Aorta (tissue), 5 donors: ENCODE measurements at regions not wholly inside any gene's neighbourhood (a gene's known extent, or its start where the extent isn't known, plus 50 kb on each side); places are given as distances from the start of the nearest gene placed in this dataset.
"Not testable (repeated sequence)": the region's sequence is repeated elsewhere in the genome, so short reads cannot be mapped to it uniquely, and the experiment has no call there.

Source experiments
- ATAC-seq: fragments of 200-7000 bp; cut with Tn5 transposase; one replicate; pipeline ENCODE4 v1.9.1; 2022; ENCODE audit warnings: moderate library complexity; ENCODE audit not compliant: low FRiP score
- DNase-seq, 2 donors: peaks; one replicate each; pipeline ENCODE4 v3.0.0-alpha.2; 2020
- H3K27ac ChIP-seq, 2 donors: one replicate each; pipeline ENCODE4 v1.5.1; 2013; ENCODE audit warnings: low read length in 2 of 2, mild to moderate bottlenecking in 2 of 2, moderate library complexity in 2 of 2, control low read depth in 1 of 2, inconsistent platforms in 1 of 2, low read depth in 1 of 2
- H3K27me3 ChIP-seq, 2 donors: one replicate each; pipeline ENCODE4 v1.6.1; 2013; ENCODE audit warnings: control low read depth in 1 of 2, low read length in 1 of 2, mild to moderate bottlenecking in 1 of 2, moderate library complexity in 1 of 2; ENCODE audit not compliant: insufficient read depth in 2 of 2, control insufficient read depth in 1 of 2
- H3K36me3 ChIP-seq, 2 donors: one replicate each; pipeline ENCODE4 v1.6.1; 2013; ENCODE audit warnings: control low read depth in 1 of 2, low read length in 1 of 2, mild to moderate bottlenecking in 1 of 2; ENCODE audit not compliant: insufficient read depth in 2 of 2, control insufficient read depth in 1 of 2
- H3K4me1 ChIP-seq, 2 donors: one replicate each; pipeline ENCODE4 v1.6.1; 2013; ENCODE audit warnings: low read length in 2 of 2, control low read depth in 1 of 2, mild to moderate bottlenecking in 1 of 2, moderate library complexity in 1 of 2; ENCODE audit not compliant: insufficient read depth in 2 of 2, control insufficient read depth in 1 of 2
- H3K4me3 ChIP-seq, 2 donors: one replicate each; pipeline ENCODE4 v1.5.1; 2013; ENCODE audit warnings: low read length in 2 of 2, control low read depth in 1 of 2, mild to moderate bottlenecking in 1 of 2
- H3K9me3 ChIP-seq: one replicate; pipeline ENCODE4 v1.6.1; 2013; ENCODE audit warnings: mild to moderate bottlenecking, low read length; ENCODE audit not compliant: control insufficient read depth
- WGBS, 2 donors: extraction: QIAGEN DNeasy Blood & Tissue Kit; methylation state at CpG; one replicate each; pipeline ENCODE4 v1.1.7; 2013; 5-methylcytosine and 5-hydroxymethylcytosine counted together
- intact Hi-C, 2 donors: fragments of 100-400 bp; cut with DNase I; formaldehyde crosslinking; loops; one replicate each; pipeline versions ENCODE4 v1.14.2 to v1.15.0; 2022
- donor health status: healthy with polysubstance abuse.
- donor health status: Bipolar disorder and iron deficiency.
- donor health status: DM: no; HTN: no; CAD: no.
- donor health status: DM: no; HTN: no; CAD: no.
- donor health status: DM: yes; HTN: yes; CAD: no.

- intact Hi-C loops: no loop called here
- no peak overlapping the region for H3K27ac ChIP-seq
- no peaks in the 10 kb centered on the region for H3K4me1 ChIP-seq
- H3K27me3 ChIP-seq: no peaks in the 10 kb centered on the region
- no peak overlapping the region for H3K4me3 ChIP-seq
- DNase-seq (no peak), ATAC-seq (no peak)
- WGBS, 2 donors: 65 to 70% methylated on average over 5 of the region's 5 CpGs
- no peaks in the 10 kb centered on the region for H3K36me3 ChIP-seq
- H3K9me3 ChIP-seq: no peaks in the 10 kb centered on the region
Measured at GRCh38 chr2:90209009-90209408, 1517.5 kb downstream of the RPIA start.

DNA sequence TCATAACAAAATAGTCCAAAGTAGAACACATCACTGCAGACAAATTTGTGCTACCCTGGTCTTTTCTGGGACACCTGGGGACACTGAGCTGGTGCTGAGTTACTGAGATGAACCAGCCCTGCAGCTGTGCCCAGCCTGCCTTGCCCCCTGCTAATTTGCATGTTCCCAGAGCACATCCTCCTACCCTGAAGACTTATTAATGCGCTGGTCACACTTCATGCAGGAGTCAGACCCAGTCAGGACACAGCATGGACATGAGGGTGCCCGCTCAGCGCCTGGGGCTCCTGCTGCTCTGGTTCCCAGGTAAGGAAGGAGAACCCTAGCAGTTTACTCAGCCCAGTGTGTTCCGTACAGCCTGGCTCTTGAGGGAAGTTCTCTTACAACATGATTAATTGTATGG lies 1518.3 kb downstream of the RPIA start:
- Histone ChIP-seq H3K36me3 (no peaks in the 10 kb centered on the region), H3K27me3 (no peaks in the 10 kb centered on the region), H3K9me3 (no peaks in the 10 kb centered on the region), H3K4me3 (no peak overlapping the region), H3K27ac (no peak overlapping the region), H3K4me1 (no peaks in the 10 kb centered on the region)
- no peak for DNase-seq
- 80 to 86% methylated on average over 4 of the region's 4 CpGs for WGBS, 2 donors
- intact Hi-C loops: no loop called here
- ATAC-seq: no peak

DNA sequence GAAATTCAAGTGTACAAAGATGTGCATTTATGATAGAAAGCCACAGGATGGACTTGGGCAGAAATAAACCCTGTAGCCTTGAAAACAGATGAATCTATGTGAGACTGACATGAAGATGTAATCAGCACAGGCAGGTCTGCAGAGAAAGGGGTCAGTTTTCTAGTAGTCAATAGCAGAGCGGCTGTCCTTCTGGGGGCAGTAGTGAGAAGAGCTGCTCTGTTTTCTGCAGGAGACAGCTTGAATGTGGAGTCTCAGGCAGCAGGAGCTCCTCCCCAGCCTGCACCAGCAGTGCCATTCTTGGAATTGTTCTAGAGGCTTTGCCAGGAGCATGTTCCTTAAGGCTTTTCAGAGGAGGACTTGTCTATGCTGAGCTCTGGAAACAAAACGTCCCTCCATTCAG lies 1524.4 kb downstream of the RPIA start:
- H3K4me1 ChIP-seq, H3K9me3 ChIP-seq, intact Hi-C loops, H3K36me3 ChIP-seq, DNase-seq, ATAC-seq, H3K27ac ChIP-seq, H3K4me3 ChIP-seq, H3K27me3 ChIP-seq: not testable (repeated sequence)
- WGBS, 2 donors: 21 to 28% methylated on average over 2 of the region's 2 CpGs

- ATAC-seq, intact Hi-C loops, DNase-seq: not testable (repeated sequence)
Measured at GRCh38 chr2:90216801-90217200, 1525.3 kb downstream of the RPIA start.

GRCh38 chr2:90218534-90218933 lies 1527.1 kb downstream of the RPIA start:
- H3K36me3 ChIP-seq, DNase-seq, ATAC-seq, H3K4me3 ChIP-seq, H3K4me1 ChIP-seq, H3K27ac ChIP-seq, H3K9me3 ChIP-seq, intact Hi-C loops, H3K27me3 ChIP-seq: not testable (repeated sequence)
- WGBS, 2 donors: 85 to 92% methylated on average over 1 of the region's 2 CpGs

More at GRCh38 chr2:90216801-90217200, 1525.3 kb downstream of the RPIA start:
- H3K36me3 ChIP-seq, H3K9me3 ChIP-seq, H3K27me3 ChIP-seq, H3K4me1 ChIP-seq, H3K27ac ChIP-seq, H3K4me3 ChIP-seq: not testable (repeated sequence)
- 18 to 35% methylated on average over 1 of the region's 1 CpG for WGBS, 2 donors

GRCh38 chr2:90220623-90221299 lies 1529.3 kb downstream of the RPIA start:
- intact Hi-C loops, H3K27ac ChIP-seq, H3K4me1 ChIP-seq, DNase-seq, H3K9me3 ChIP-seq, H3K4me3 ChIP-seq, H3K27me3 ChIP-seq, H3K36me3 ChIP-seq, ATAC-seq: not testable (repeated sequence)
- 76 to 86% methylated on average over 2 of the region's 2 CpGs for WGBS, 2 donors

DNA sequence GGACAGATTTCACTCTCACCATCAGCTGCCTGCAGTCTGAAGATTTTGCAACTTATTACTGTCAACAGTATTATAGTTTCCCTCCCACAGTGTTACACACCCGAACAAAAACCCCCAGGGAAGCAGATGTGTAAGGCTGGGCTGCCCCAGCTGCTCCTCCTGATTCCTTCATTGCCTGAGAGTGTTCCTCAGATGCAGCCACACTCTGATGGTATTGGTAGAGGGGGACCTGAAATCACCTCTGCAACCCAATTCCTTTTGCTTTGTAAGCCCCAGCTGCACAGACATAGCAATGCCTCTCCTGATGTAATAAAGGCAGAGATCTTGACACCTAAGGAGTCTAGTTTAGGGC lies 1529.8 kb downstream of the RPIA start:
- ATAC-seq: no peak
- WGBS, 2 donors: 33 to 47% methylated on average over 1 of the region's 1 CpG
- intact Hi-C loops: no loop called here
- no peak for DNase-seq
- Histone ChIP-seq H3K27ac (no peak overlapping the region), H3K4me3 (no peak overlapping the region), H3K36me3 (no peaks in the 10 kb centered on the region), H3K4me1 (no peaks in the 10 kb centered on the region), H3K27me3 (no peaks in the 10 kb centered on the region), H3K9me3 (no peaks in the 10 kb centered on the region)

DNA sequence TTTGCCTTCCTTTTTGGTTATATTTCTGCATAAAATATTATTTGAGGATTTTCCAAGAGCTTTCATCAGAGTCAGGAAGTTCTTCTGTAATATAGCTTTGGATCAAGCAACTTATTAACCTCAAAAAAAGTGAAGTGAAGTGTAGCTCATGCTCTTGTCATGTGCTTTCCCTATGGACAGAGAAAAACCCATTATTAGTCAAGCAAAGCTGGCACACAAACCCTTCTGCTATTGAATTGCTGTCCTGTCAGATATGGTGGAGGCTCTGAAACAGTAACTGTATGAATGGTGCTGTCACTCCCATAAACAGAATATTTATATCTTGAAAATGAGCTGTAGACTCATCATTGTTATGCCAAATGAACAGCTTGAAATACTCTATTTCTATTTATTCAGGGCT lies 1533.3 kb downstream of the RPIA start:
- H3K27me3 ChIP-seq, DNase-seq, ATAC-seq, H3K9me3 ChIP-seq, H3K4me1 ChIP-seq, H3K27ac ChIP-seq, H3K4me3 ChIP-seq, intact Hi-C loops, H3K36me3 ChIP-seq: not testable (repeated sequence)

DNA sequence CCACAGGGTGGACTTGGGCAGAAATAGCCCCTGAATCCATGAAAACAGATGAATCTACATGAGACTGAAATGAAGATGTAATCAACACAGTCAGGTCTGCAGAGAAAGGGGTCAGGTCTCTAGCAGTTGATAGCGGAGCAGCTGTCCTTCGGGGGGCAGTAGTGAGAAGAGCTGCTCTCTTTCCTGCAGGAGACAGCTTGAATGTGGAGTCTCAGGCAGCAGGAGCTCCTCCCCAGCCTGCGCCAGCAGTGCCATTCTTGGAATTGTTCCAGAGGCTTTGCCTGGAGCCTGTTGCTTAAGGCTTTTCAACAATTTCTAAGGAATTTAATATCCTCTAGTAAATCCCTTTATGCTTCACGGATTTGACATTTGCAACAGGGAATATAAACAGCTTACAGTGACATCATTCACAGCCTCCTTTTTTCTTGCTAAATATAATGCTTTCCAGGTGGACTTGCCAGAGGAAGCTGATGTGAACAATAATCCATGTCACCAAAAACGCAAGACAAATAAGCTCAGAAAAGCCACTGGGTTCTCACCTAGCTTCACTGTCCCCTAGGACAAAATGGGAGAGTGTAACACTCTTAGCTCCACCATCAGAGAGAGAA lies 1535.1 kb downstream of the RPIA start:
- DNase-seq: peak in 1 of 2 donors; percentile 44
- ATAC-seq, H3K36me3 ChIP-seq, H3K4me1 ChIP-seq, H3K9me3 ChIP-seq, H3K27ac ChIP-seq, H3K27me3 ChIP-seq, H3K4me3 ChIP-seq, intact Hi-C loops: not testable (repeated sequence)
- WGBS, 2 donors: 7 to 9% methylated on average over 5 of the region's 5 CpGs
